Liver (tissue), 3 donors: ENCODE measurements at regions not wholly inside any gene's neighbourhood (a gene's known extent, or its start where the extent isn't known, plus 50 kb on each side); places are given as distances from the start of the nearest gene placed in this dataset.

ENCODE experiments used
- GABPA ChIP-seq, 2 donors: IDR thresholded peaks in 1 of 2; conservative IDR thresholded peaks in 1 of 2; 2 replicates each; pipeline ENCODE4 v1.6.1; 2016; ENCODE audit warnings: antibody characterized with exemption in 2 of 2, mild to moderate bottlenecking in 1 of 2, moderate library complexity in 1 of 2
- JUND ChIP-seq, 2 donors: IDR thresholded peaks; 2 replicates each; pipeline ENCODE4 v1.6.1; 2016; ENCODE audit warnings: antibody characterized with exemption in 2 of 2
- MAX ChIP-seq: IDR thresholded peaks from 2 replicates; pipeline ENCODE4 v1.6.1; 2016; ENCODE audit warnings: antibody characterized with exemption
- TAF1 ChIP-seq: conservative IDR thresholded peaks from 2 replicates; pipeline ENCODE4 v1.6.1; 2016; ENCODE audit warnings: antibody characterized with exemption, mild to moderate bottlenecking
- YY1 ChIP-seq: IDR thresholded peaks from 2 replicates; pipeline ENCODE4 v1.6.1; 2016; ENCODE audit warnings: antibody characterized with exemption, mild to moderate bottlenecking
- TF ChIP-seq, protein P1 (sequence below): fragments of 150-350 bp; IDR thresholded peaks from 2 replicates; pipeline ENCODE4 v1.5.1; 2017; ENCODE audit warnings: improper control_type of control experiment, low read depth, low read length; ENCODE audit not compliant: missing input control
- donor health status: healthy.
- donor health status: healthy.

DNA sequence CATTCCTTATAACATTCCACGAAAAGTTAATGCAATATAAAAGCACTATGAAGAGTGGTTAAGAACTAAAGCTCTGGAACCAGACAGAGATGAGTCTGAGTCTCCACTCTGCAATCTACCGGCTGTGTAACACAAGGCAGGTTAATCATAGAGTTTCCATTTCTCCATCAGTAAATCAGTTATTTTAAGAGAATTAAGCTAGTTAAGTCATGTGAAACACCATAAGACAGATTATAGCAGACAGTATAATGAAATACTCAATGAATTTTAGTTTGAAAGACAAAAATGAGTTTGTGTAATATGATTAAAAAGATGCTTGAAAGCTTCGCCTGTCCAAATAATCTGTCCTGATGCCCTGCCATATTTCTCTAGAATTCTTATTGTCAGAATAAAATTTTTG is 282.6 kb upstream of the ACTRT1 start:
- TF ChIP-seq, protein P1, sequence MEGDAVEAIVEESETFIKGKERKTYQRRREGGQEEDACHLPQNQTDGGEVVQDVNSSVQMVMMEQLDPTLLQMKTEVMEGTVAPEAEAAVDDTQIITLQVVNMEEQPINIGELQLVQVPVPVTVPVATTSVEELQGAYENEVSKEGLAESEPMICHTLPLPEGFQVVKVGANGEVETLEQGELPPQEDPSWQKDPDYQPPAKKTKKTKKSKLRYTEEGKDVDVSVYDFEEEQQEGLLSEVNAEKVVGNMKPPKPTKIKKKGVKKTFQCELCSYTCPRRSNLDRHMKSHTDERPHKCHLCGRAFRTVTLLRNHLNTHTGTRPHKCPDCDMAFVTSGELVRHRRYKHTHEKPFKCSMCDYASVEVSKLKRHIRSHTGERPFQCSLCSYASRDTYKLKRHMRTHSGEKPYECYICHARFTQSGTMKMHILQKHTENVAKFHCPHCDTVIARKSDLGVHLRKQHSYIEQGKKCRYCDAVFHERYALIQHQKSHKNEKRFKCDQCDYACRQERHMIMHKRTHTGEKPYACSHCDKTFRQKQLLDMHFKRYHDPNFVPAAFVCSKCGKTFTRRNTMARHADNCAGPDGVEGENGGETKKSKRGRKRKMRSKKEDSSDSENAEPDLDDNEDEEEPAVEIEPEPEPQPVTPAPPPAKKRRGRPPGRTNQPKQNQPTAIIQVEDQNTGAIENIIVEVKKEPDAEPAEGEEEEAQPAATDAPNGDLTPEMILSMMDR, result no peak
- TF ChIP-seq YY1 (no peak), MAX (no peak), GABPA (IDR thresholded peaks at IDR 0.05 in 1 of 2, conservative IDR thresholded peaks at IDR 0.05 in 1 of 2) (no peak), TAF1 (no peak), JUND (IDR thresholded peaks at IDR 0.05) (no peak)
